ENCODE measurements at regions not wholly inside any gene's neighbourhood (a gene's known extent, or its start where the extent isn't known, plus 50 kb on each side); places are given as distances from the start of the nearest gene placed in this dataset.

DNA sequence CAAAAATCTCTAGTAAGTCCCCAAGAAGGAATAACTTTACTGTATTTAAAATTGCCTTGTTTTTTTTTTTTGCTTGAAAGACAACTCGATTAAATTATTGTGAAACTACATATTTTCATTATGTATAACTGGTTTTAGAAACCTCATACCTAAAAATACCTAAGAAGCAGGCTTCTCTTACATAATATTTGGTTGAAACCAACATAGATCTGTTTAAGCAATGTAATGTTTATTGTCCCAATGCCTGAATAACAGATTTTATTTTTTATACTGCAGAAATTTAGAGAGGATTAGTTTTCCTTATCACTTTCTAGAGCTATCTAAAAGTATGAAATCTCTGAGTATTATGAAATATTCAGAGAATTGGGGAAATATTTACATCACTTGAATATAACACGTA is 78.5 kb upstream of the CHRM3 start:
- no peak for TF ChIP-seq CTCF (conservative IDR thresholded peaks at IDR 0.05)
- no peak for TF ChIP-seq EZH2 (IDR thresholded peaks at IDR 0.05; ENCODE audit: low read depth)
